Frontal cortex (tissue), 3 donors: ENCODE measurements at regions not wholly inside any gene's neighbourhood (a gene's known extent, or its start where the extent isn't known, plus 50 kb on each side); places are given as distances from the start of the nearest gene placed in this dataset.

ENCODE experiments used
- DNase-seq, 2 donors: peaks; one replicate each; pipeline ENCODE4 v3.0.0; 2012; ENCODE audit warnings: low spot score in 2 of 2
- FAIRE-seq: peaks from 2 replicates; lab custom pipeline; 2012; peaks lifted over from hg19 to GRCh38; lab: Jason Lieb, UNC
- donor health status: control.
- donor health status: control.
- donor health status: control.

- DNase-seq, result no peak
- FAIRE-seq, result no peak
Measured at GRCh38 chr6:77403424-77403823, 59.9 kb downstream of the HTR1B start.

DNA sequence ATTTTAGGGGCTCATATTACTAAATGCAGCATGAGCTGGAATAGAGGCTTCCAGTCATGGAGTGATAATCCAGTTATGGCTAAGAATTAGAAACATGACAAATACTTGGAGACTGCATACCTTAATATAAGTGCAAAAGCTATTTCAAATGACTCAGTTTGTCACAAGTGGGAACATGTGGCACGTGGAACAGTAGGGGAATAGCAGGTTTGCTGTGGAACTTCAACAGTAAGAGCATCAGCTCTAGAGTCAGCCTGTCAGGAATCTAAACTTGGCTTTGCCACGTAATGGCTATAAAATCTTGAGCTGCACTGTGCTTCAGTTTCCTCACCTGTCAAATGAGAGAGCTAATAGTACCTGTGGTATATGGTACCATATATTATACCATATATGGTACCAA lies 62.1 kb downstream of the HTR1B start:
- DNase-seq (no peak), FAIRE-seq (no peak)

DNA sequence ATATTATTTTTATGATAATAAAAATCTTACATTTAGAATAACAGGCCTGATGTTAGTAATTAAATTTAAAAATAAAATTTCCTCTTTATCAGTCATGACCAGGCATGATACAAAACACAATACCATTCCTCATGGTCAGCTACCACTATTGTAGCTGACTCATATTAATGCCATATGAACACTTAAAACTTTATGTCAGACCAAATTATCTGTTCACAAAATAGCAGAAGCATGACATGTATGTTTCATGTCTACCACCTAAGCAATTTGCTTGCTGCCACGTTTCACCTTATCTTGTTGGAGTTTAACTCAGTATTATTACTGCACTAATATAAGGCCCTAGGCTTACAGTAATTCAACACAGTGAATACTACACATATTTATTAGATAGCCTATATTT lies 65.7 kb downstream of the HTR1B start:
- DNase-seq, result no peak
- FAIRE-seq, result no peak

DNA sequence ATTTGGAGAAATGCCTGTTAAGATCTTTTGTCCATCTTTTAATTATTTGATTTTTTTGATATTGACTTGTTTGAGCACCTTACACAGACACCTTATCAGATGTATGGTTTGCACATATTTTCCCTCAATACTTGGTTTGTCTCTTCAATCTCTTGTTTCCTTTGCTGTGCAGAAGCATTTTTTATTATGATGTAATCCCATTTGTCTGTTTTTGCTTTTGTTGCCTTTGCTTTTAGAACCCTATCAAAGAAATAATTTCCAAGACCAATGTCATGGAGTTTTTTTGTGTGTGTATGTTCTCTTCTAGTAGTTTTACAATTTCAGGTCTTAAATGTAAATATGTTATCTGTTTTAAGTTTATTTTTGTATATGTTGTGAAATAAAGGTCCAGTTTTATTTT lies 73.9 kb downstream of the HTR1B start:
- no peak for FAIRE-seq
- no peak for DNase-seq

DNA sequence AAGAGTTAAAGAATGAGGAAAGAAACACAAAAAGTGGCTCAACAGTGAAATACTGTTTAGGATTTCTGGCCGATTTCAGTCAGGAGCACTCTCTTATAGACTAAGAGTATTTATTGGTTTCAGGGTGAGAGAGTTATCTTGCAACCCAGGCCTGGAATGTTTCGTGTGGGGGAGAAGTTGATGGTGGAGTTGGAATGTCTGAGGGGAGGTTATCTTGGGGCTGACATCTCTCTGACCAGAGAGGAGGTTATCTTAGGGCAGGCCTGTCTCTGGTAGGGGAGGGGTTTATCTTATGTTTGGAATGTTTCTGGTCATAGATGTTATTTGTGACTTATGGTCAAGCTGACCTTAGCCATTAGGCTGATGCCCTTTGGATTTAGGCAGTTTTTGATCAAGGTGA lies 80.3 kb downstream of the HTR1B start:
- DNase-seq, result no peak
- no peak for FAIRE-seq

- DNase-seq, result no peak
- no peak for FAIRE-seq
Measured at GRCh38 chr6:77373955-77374354, 89.3 kb downstream of the HTR1B start.

GRCh38 chr6:77371748-77372147 lies 91.5 kb downstream of the HTR1B start:
- DNase-seq, result no peak
- no peak for FAIRE-seq

GRCh38 chr6:77368660-77369313 lies 94.5 kb downstream of the HTR1B start:
- DNase-seq (no peak), FAIRE-seq (no peak)

- DNase-seq, result no peak
- no peak for FAIRE-seq
Measured at GRCh38 chr6:77366798-77367197, 96.5 kb downstream of the HTR1B start.

DNA sequence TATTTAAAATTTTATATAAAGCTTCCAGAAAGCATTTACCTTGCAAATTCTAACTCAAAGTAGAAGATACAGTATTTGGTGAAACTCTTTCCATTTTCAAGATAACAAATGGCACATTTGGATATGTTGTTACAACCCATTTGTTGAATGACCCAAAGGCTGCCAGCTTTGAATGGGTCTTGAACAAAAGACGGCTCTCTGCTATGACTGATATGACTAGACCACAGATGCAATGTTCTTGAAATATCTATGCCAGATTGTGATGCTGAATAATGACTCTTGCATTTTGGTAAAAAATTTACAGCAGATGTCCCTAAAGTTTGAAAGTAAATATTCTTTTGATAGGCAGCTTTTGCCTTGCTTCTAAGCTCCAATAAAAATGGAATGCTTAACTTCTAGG lies 99.6 kb downstream of the HTR1B start:
- FAIRE-seq (no peak), DNase-seq (no peak)

- no peak for FAIRE-seq
- DNase-seq, result no peak
Measured at GRCh38 chr6:77362055-77362454, 101.2 kb downstream of the HTR1B start.

GRCh38 chr6:77361018-77361417 lies 102.3 kb downstream of the HTR1B start:
- no peak for DNase-seq
- no peak for FAIRE-seq

- FAIRE-seq (no peak), DNase-seq (no peak)
Measured at GRCh38 chr6:77356821-77357220, 106.5 kb downstream of the HTR1B start.

GRCh38 chr6:77354581-77354980 lies 108.7 kb downstream of the HTR1B start:
- FAIRE-seq, result no peak

GRCh38 chr6:77353129-77353528 lies 110.2 kb downstream of the HTR1B start:
- FAIRE-seq (no peak), DNase-seq (no peak)

More at GRCh38 chr6:77354581-77354980, 108.7 kb downstream of the HTR1B start:
- DNase-seq, result no peak

GRCh38 chr6:77341058-77341986 lies 122.0 kb downstream of the HTR1B start:
- DNase-seq, result no peak
- no peak for FAIRE-seq

DNA sequence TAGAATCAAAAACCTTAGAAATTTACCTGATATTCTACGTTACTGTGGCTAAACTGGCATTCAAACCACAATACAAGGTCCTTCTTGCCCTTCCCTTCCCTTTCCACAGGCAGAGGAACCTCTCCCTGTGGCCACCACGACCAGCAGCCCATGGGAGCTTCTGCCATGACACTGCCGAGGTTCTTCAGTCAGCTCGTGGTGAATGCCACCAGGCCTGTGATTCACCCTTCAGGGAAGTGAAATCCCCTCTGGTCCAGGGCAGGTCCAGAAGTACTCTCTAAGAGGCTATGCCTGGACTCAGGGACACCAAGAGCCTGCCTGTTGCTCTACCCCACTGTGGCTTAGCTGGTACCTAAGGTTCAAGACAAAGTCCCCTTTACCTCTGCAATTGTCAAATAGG lies 123.0 kb downstream of the HTR1B start:
- DNase-seq (no peak), FAIRE-seq (no peak)

DNA sequence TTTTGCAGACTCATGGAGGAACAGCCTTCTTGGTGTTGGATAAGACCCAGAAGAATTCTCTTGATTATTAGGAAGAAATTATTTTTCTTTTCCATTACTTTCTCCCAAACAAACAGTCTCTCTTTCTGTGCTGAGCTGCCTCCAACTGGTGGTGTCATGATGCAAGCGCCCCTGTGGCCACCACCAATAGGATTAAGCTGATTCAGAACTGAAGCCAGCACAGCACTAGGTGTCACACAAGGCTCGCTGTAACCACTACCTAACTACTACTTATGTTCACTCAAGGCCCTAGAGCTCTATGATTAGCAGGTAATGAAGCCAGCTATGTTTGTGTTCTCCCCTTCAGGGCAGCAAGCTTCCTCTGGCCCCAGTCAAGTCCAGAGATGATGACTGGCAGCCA lies 123.4 kb downstream of the HTR1B start:
- no peak for FAIRE-seq

GRCh38 chr6:77337392-77337791 lies 125.9 kb downstream of the HTR1B start:
- DNase-seq, result no peak
- FAIRE-seq, result no peak

More for the DNA sequence above, 123.4 kb downstream of the HTR1B start:
- no peak for DNase-seq

GRCh38 chr6:77334093-77334492 lies 129.2 kb downstream of the HTR1B start:
- DNase-seq (no peak), FAIRE-seq (no peak)

DNA sequence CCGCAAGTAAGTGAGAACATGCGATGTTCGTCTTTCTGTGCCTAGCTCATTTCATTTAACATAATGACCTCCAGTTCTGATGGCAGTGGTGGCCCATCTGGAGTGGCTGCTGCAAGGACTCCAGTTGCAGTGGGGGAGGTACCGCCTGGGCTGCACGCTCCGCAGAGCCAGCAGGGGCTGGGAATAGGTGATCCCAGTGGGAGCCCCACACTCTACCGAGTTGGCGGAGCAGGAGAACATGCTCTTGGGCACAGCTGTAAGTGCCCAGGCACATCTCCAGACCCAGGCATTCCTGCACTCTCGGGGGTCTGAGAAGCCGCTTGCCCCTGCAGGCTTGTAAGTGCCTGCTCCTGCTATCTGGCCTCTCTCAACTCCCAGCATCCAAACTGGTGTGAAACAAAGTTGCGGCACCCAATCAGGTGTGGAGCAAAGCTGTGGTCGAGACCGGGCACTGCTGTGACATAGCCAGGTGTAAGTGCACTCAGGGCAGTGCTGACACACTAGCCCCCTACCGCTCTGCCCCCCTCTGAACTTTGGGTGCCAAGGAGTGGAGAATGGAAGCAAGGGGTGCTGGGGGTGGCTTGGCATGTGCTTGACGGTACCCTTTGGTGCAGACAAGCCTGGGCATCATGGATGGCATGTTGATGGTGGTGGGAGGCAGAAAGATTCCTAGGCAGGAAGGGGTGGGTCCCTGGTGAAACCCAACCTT lies 130.2 kb downstream of the HTR1B start:
- DNase-seq, result no peak
- FAIRE-seq, result no peak
